ENCODE measurements at regions not wholly inside any gene's neighbourhood (a gene's known extent, or its start where the extent isn't known, plus 50 kb on each side); places are given as distances from the start of the nearest gene placed in this dataset.

DNA sequence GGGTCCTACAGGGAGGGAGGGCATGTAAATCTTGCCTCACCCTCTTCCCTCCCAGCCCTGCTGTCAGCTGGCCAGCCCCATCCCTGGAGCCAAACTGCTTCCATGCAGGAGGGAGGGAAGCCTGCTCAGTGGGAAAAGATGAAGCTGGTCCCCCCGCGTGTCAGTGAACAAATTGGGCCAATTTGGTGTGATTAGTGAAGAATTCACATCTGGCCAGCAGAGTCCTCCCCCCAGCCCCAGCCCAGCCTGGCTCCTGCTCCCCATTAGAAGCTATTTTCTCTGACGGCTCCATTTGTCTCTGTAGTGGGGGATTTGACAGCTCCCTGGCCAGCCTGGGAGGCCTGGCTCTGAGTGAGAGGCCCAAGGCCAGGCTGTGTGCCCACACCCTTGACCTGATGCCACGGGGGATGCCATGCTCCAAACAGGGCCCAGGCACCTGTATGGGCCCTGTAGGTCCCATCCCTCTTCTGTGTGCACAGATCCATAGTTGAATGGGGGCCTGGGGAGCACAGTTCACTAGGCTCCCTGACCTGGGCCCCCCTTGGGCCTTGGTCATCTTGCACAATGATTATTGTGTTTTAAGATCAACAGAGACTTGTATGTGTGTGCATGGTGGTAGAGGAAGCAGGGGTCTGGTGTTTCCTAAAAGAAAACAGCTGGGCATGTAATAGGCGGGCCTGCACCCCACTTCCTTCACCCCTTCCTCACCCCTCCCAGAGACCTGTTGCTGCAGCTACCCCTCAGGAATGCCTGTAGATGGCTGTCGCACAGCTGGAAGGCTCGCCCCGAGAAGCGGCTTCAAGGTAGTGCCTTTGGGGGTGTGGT is 50.7 kb upstream of the TAC4 start:
- no peak overlapping the region for H2AFZ ChIP-seq (replicated peaks; ENCODE audit: low read length, poor library complexity)
- no peaks in the 10 kb centered on the region for H3K4me1 ChIP-seq (ENCODE audit: control insufficient read depth, insufficient read depth, low read length)
- no peaks in the 10 kb centered on the region for H3K36me3 ChIP-seq (ENCODE audit: control insufficient read depth, insufficient read depth, low read length)
- no peaks in the 10 kb centered on the region for H3K9me1 ChIP-seq (ENCODE audit: insufficient read depth, low read length)
- intact Hi-C loops (cut with micrococcal nuclease) (no loop called here), dilution Hi-C loops (cut with HindIII; ENCODE audit: low sequenced_read_pairs, unreplicated experiment) (no loop called here), in situ Hi-C loops (cut with MboI; ENCODE audit: low sequenced_read_pairs) (loop anchor here (25.0 kb wide), 1 partner anchor 414 kb away; no protein-coding TSS in a partner anchor)
- BruUV-seq (replicated peaks): no TSS peak
- no peak overlapping the region for H4K5ac ChIP-seq (ENCODE audit: low read depth, low read length)
- DNase-seq: no peak
- H3K4me2 ChIP-seq (ENCODE audit: low read depth, low read length): no peak overlapping the region
- no peak overlapping the region for H4K8ac ChIP-seq (ENCODE audit: low read depth in 2 of 2, low read length in 2 of 2)
- H2AK9ac ChIP-seq (replicated peaks; ENCODE audit: low read depth, low read length, poor library complexity): no peak overlapping the region
- WGBS, 2 experiments (ENCODE audit: extremely low coverage in 2 of 2, insufficient read length in 1 of 2): 50% methylated on average over 2 of the region's 9 CpGs; no CpG with 5 or more reads in 1 of the 2 experiments
- no peak overlapping the region for H2BK120ac ChIP-seq (ENCODE audit: low read depth, low read length)
- no peak overlapping the region for H3K18ac ChIP-seq (ENCODE audit: low read depth, low read length)
- H2AK5ac ChIP-seq (ENCODE audit: low read depth, low read length): no peak overlapping the region
- H3K9me3 ChIP-seq (ENCODE audit: control insufficient read depth, insufficient read depth, low read length): no peaks in the 10 kb centered on the region
- no peak overlapping the region for H3K9ac ChIP-seq (ENCODE audit: low read depth, low read length)
- no peak overlapping the region for H3K4ac ChIP-seq (ENCODE audit: low read depth, low read length)
- H4K20me1 ChIP-seq (ENCODE audit: insufficient read depth, low read length): no peaks in the 10 kb centered on the region
- H2BK20ac ChIP-seq (ENCODE audit: low read depth, low read length): no peak overlapping the region
- no peak overlapping the region for H2BK5ac ChIP-seq (ENCODE audit: low read depth, low read length, poor library complexity, severe bottlenecking)
- CTCF ChIA-PET: no interaction called here
- no peak for ATAC-seq (ENCODE audit: low read depth)
- no peak for TF ChIP-seq BHLHE40 (IDR thresholded peaks at IDR 0.05; ENCODE audit: low read depth, low read length)
- no peak for TF ChIP-seq RFX5 (IDR thresholded peaks at IDR 0.05; ENCODE audit: low read depth, low read length)
- TF ChIP-seq NFE2L2 (IDR thresholded peaks at IDR 0.05; ENCODE audit: low read depth, low read length): no peak
- no peak for TF ChIP-seq CHD1 (IDR thresholded peaks at IDR 0.05; ENCODE audit: low read depth, low read length)
- no peak for TF ChIP-seq USF2 (IDR thresholded peaks at IDR 0.05; ENCODE audit: low read depth, low read length)
- no peak for TF ChIP-seq ELK1 (IDR thresholded peaks at IDR 0.05; ENCODE audit: borderline replicate concordance, low read depth, low read length)
- TF ChIP-seq MAZ (IDR thresholded peaks at IDR 0.05; ENCODE audit: borderline replicate concordance, low read depth, low read length): no peak
- TF ChIP-seq CEBPB (IDR thresholded peaks at IDR 0.05; ENCODE audit: low read depth, low read length): no peak
- H3K27ac ChIP-seq (ENCODE audit: insufficient read depth, low read length): no peak overlapping the region
- no peak overlapping the region for H4K91ac ChIP-seq (ENCODE audit: insufficient read depth, low read depth, low read length)
- H3K56ac ChIP-seq (ENCODE audit: extremely low read depth, insufficient read depth, low read length): no peak overlapping the region
- no peak overlapping the region for H2BK15ac ChIP-seq (ENCODE audit: low read depth, low read length)
- no peak overlapping the region for H3K23ac ChIP-seq (ENCODE audit: low read depth, low read length)
- peaks cover 95% of the 10 kb centered on the region for H3K27me3 ChIP-seq (ENCODE audit: control insufficient read depth, insufficient read depth, low read length)
- POLR2A ChIA-PET (ENCODE audit: unreplicated experiment): no interaction called here
- H3K79me1 ChIP-seq (ENCODE audit: low read depth in 1 of 2, low read length in 2 of 2): no peaks in the 10 kb centered on the region
- no peak overlapping the region for H3K4me3 ChIP-seq (ENCODE audit: insufficient read depth, low read depth, low read length)
- H3K14ac ChIP-seq (replicated peaks; ENCODE audit: low read depth, low read length): no peak overlapping the region

Data from IMR-90 (cell line).